OCI-LY3 (cell line): ENCODE measurements at regions not wholly inside any gene's neighbourhood (a gene's known extent, or its start where the extent isn't known, plus 50 kb on each side); places are given as distances from the start of the nearest gene placed in this dataset.

Experiments used
- EZH2phosphoT487 ChIP-seq: fragments of 200-600 bp; shearing (Covaris generic); IDR thresholded peaks from 2 replicates; pipeline ENCODE4 v1.6.1; 2018; ENCODE audit warnings: antibody characterized with exemption, mixed run types, low read depth
- TF ChIP-seq, protein P1 (sequence below): fragments of 200-600, 300-600 bp; sonication (generic); IDR thresholded peaks from 2 replicates; pipeline ENCODE4 v1.5.1; 2014; ENCODE audit warnings: antibody characterized with exemption, low read length, low read depth

DNA sequence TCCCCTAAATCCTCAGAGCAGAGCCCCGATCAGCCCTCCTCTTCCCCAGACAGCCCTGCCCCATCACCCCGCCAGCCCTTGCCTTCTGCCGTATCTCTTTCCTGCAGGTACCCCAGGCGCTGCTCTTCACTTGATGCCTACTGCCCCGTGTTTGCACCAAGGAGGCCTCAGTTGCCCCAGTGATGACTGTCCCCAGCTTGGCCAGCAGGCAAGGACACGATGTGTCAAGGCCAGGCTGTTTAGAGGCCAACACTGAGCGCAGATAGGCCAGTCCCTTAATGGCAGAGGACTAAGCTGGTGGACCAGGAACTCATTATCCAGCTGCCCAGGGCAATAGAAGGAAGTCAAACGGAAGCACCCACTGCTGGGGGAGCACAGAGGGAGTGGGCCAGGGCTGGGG is 68.4 kb downstream of the CAMK2N1 start:
- TF ChIP-seq, protein P1, sequence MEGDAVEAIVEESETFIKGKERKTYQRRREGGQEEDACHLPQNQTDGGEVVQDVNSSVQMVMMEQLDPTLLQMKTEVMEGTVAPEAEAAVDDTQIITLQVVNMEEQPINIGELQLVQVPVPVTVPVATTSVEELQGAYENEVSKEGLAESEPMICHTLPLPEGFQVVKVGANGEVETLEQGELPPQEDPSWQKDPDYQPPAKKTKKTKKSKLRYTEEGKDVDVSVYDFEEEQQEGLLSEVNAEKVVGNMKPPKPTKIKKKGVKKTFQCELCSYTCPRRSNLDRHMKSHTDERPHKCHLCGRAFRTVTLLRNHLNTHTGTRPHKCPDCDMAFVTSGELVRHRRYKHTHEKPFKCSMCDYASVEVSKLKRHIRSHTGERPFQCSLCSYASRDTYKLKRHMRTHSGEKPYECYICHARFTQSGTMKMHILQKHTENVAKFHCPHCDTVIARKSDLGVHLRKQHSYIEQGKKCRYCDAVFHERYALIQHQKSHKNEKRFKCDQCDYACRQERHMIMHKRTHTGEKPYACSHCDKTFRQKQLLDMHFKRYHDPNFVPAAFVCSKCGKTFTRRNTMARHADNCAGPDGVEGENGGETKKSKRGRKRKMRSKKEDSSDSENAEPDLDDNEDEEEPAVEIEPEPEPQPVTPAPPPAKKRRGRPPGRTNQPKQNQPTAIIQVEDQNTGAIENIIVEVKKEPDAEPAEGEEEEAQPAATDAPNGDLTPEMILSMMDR, result no peak
- TF ChIP-seq EZH2phosphoT487, result no peak
